ENCODE measurements at regions not wholly inside any gene's neighbourhood (a gene's known extent, or its start where the extent isn't known, plus 50 kb on each side); places are given as distances from the start of the nearest gene placed in this dataset.

- TF ChIP-seq CTCF (IDR thresholded peaks at IDR 0.05; ENCODE audit: poor library complexity) (no peak), EZH2 (IDR thresholded peaks at IDR 0.05; ENCODE audit: borderline replicate concordance) (no peak)
Measured at GRCh38 chr1:231091415-231091814, 51.4 kb upstream of the FAM89A start.
